ENCODE measurements at regions not wholly inside any gene's neighbourhood (a gene's known extent, or its start where the extent isn't known, plus 50 kb on each side); places are given as distances from the start of the nearest gene placed in this dataset.

GRCh38 chr7:51640841-51641240 lies 324.2 kb upstream of the COBL start:
- ATAC-seq (ENCODE audit: low read depth): no peak
- Histone ChIP-seq H3K18ac (ENCODE audit: low read depth, low read length) (no peak overlapping the region), H2BK120ac (ENCODE audit: low read depth, low read length) (no peak overlapping the region), H3K27ac (ENCODE audit: insufficient read depth, low read length) (no peak overlapping the region), H3K14ac (replicated peaks; ENCODE audit: low read depth, low read length) (no peak overlapping the region), H2AK5ac (ENCODE audit: low read depth, low read length) (no peak overlapping the region), H3K4ac (ENCODE audit: low read depth, low read length) (no peak overlapping the region), H4K5ac (ENCODE audit: low read depth, low read length) (no peak overlapping the region), H3K4me3 (ENCODE audit: insufficient read depth, low read depth, low read length) (no peak overlapping the region), H4K91ac (ENCODE audit: insufficient read depth, low read depth, low read length) (no peak overlapping the region), H4K20me1 (ENCODE audit: insufficient read depth, low read length) (no peaks in the 10 kb centered on the region), H3K27me3 (ENCODE audit: control insufficient read depth, insufficient read depth, low read length) (no peaks in the 10 kb centered on the region), H3K4me2 (ENCODE audit: low read depth, low read length) (no peak overlapping the region), H3K56ac (ENCODE audit: extremely low read depth, insufficient read depth, low read length) (no peak overlapping the region), H4K8ac (ENCODE audit: low read depth in 2 of 2, low read length in 2 of 2) (no peak overlapping the region), H3K36me3 (ENCODE audit: control insufficient read depth, insufficient read depth, low read length) (no peaks in the 10 kb centered on the region), H2AFZ (replicated peaks; ENCODE audit: low read length, poor library complexity) (no peak overlapping the region), H2BK5ac (ENCODE audit: low read depth, low read length, poor library complexity, severe bottlenecking) (no peak overlapping the region), H2BK15ac (ENCODE audit: low read depth, low read length) (no peak overlapping the region), H3K9me1 (ENCODE audit: insufficient read depth, low read length) (no peaks in the 10 kb centered on the region), H3K79me1 (ENCODE audit: low read depth in 1 of 2, low read length in 2 of 2) (no peaks in the 10 kb centered on the region), H3K23ac (ENCODE audit: low read depth, low read length) (no peak overlapping the region), H2AK9ac (replicated peaks; ENCODE audit: low read depth, low read length, poor library complexity) (no peak overlapping the region), H2BK20ac (ENCODE audit: low read depth, low read length) (no peak overlapping the region), H3K9ac (ENCODE audit: low read depth, low read length) (no peak overlapping the region), H3K4me1 (ENCODE audit: control insufficient read depth, insufficient read depth, low read length) (no peaks in the 10 kb centered on the region), H3K9me3 (ENCODE audit: control insufficient read depth, insufficient read depth, low read length) (peaks cover 38% of the 10 kb centered on the region)
- dilution Hi-C loops (cut with HindIII; ENCODE audit: low sequenced_read_pairs, unreplicated experiment): no loop called here
- DNase-seq: no peak
- intact Hi-C loops (cut with micrococcal nuclease): no loop called here
- WGBS, 2 experiments (ENCODE audit: extremely low coverage in 2 of 2, insufficient read length in 1 of 2): no CpG with 5 or more reads among the region's 9 CpGs
- in situ Hi-C loops (cut with MboI; ENCODE audit: low sequenced_read_pairs): no loop called here
- TF ChIP-seq RAD21 (IDR thresholded peaks at IDR 0.05; ENCODE audit: low read length): no peak
- TF ChIP-seq ELK1 (IDR thresholded peaks at IDR 0.05; ENCODE audit: borderline replicate concordance, low read depth, low read length): no peak
- no peak for TF ChIP-seq BHLHE40 (IDR thresholded peaks at IDR 0.05; ENCODE audit: low read depth, low read length)
- POLR2A ChIA-PET (ENCODE audit: unreplicated experiment): no interaction called here
- no TSS peak for BruUV-seq (replicated peaks)
- CTCF ChIA-PET: no interaction called here
